CD4-positive, alpha-beta T cell treated with Interleukin-10 for 1 hour (primary cell): ENCODE measurements at regions not wholly inside any gene's neighbourhood (a gene's known extent, or its start where the extent isn't known, plus 50 kb on each side); places are given as distances from the start of the nearest gene placed in this dataset.
"Not testable (repeated sequence)": the region's sequence is repeated elsewhere in the genome, so short reads cannot be mapped to it uniquely, and the experiment has no call there.

Experiments used
- DNase-seq: peaks from one replicate; pipeline ENCODE4 v3.0.0-alpha.2; 2020

DNA sequence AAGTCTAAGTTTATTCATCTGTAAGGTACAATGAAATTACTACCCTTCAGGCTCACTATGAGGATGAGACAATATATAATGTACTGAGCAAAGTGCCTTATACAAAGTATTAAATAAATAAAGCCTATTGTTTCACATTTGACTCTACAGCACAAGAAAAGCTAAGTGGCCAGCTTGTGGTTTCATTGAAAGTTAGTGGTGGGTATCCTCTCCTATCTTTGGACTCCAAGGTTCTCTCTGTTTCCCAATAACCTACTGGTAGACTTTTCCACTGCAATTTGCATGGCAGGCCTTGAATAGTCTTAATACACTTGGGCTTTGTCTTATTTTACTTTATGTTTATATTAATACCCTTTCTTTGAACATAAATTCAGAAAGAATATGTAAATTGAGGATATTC lies 262.7 kb downstream of the DEPDC1B start:
- no peak for DNase-seq

DNA sequence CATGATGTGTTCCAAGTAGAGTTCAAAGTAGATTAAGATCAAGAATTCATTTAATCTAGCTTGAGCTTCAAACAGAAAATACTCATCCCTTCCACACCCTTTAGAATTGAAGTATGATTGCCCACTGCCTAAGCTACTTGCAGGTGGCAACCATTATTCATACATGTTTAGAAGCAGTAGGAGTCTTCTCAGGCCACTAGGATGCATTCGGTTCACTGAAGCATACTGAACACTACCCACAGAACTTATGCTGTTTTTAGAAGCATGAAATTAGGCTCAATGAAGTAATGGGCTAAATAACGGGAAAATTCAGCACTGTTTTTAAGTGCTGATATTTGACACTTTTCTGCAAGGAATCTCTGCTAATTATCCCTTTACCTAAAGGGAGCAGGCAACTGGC lies 263.4 kb downstream of the DEPDC1B start:
- DNase-seq, result no peak

DNA sequence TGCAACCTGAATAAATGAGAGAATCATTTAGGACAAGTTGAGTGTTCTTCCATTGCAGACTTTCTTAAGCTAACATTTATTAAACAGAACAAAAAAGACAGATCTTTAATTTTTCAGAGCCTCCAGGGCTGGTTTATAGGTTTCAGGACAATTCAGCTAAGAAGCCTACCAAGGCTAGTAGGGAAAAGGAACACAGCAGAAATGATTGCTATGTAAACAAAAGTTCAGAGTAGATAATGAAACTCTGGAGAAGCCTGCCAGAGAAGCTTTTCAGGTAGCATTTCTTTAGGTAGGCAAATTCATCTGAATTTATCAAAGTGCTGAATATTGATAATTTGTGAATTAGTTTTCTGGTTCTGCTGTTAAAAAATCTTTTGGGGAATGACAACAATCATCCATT lies 264.2 kb downstream of the DEPDC1B start:
- DNase-seq, result no peak

- not testable (repeated sequence) for DNase-seq
Measured at GRCh38 chr5:60426189-60426588, 273.8 kb downstream of the DEPDC1B start.

DNA sequence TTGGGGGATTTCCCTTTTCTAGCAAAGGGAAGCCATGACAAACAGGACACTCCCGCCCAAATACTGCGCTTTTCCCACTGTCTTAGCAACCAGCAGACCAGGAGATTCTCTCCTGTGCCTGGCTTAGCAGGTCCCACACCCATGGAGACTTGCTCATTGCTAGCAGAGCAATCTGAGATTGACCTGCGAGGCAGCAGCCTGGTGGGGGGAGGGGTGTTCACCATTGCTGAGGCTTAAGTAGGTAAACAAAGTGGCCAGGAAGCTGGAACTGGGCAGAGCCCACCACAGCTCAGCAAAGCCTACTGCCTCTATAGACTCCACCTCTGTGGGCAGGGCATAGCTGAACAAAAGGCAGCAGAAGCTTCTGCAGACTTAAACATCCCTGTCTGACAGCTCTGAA lies 279.2 kb downstream of the DEPDC1B start:
- DNase-seq, result not testable (repeated sequence)

- no peak for DNase-seq
Measured at GRCh38 chr5:60417500-60418181, 282.3 kb downstream of the DEPDC1B start.

- DNase-seq, result no peak
Measured at GRCh38 chr5:60415443-60415842, 284.5 kb downstream of the DEPDC1B start.

DNA sequence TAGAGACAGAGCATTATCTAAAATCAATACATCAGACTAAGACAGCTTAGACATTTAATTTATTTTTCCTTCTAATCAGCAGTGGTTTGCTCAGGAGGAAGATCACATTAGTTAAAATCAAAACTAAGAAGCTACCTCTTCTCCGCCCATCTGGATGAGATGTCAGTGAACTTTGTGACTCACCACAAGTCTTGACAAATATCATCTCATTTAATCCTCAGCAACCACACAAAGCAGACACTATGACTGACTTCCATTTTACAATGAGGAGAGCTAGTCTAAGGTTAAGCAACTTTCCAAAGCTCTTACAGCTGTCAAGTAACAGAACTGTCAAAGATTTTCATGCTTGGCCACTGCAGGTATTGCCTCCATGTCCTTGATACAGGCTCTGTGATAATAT lies 289.5 kb downstream of the DEPDC1B start:
- no peak for DNase-seq

GRCh38 chr5:60404171-60404570 lies 295.8 kb downstream of the DEPDC1B start:
- no peak for DNase-seq

GRCh38 chr5:60403343-60404006 lies 296.5 kb downstream of the DEPDC1B start:
- no peak for DNase-seq

- DNase-seq, result no peak
Measured at GRCh38 chr5:60402161-60402785, 297.7 kb downstream of the DEPDC1B start.

DNA sequence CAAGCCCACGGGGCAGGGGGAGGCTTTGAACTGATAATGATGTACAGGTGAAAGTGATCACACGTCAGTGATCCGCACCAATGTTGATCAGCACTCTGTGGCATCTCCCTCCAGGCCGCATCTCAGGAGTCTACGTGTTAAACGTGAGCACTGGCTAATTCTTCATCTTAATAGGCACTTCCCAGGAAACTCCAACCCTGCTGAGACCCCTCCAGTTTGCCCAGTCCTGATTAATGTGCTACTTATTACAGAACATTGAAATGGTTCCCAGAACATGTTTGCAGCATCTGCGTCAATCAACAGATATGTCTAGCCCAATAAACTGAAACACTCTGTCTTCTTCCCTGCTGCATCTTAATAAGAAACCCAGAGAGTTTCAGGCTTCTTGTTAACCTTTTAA lies 298.4 kb downstream of the DEPDC1B start:
- DNase-seq, result no peak

DNA sequence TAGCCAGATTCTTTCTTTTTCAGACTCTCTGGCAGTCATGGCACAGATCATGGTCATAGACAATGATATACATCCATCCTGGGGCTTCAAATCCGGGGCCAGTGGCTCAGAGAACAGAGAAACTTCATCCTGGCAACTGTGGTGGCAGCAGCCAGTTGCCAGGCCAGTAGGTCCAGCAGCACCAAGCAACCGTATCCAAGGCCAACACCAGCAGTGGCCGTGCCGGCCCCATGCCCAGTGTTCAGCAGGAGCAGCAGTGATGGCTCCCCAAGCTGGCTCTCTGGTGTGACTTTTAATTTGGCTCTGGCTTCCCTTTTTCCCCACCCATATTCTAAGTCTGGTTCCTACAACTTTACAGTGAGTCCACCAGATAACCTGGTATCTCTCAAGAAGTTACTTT lies 300.5 kb downstream of the DEPDC1B start:
- no peak for DNase-seq

DNA sequence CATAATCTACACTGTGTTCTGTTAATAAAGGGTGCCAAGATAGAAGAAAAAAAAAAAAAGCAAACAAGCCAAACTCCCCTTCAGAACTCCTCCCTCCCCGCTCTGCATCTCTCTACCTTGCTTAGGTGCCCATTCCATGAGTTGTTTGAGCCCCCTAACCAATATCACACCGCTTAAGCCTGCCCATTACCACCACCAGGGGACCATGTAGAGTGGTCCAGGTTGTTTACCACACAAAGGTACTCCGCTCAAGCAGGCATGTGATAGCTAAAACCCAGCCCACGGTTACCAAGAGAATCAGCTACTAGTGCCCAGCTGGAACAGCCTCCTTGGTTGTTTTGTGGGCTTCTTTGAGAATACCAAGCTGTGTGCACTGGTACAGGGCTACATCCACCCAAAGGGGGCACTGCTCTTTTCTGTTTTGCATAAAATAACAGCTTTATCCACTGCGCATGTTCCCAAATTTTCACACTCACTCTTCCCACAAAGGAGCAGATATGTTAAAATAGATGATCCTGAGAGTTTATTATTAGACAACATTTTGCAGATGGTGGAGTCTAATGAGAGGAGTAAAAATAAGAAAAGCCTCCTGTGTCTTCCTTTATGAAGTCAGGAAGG lies 304.1 kb downstream of the DEPDC1B start:
- DNase-seq, result no peak

GRCh38 chr5:60387051-60387440 lies 312.9 kb downstream of the DEPDC1B start:
- no peak for DNase-seq

DNA sequence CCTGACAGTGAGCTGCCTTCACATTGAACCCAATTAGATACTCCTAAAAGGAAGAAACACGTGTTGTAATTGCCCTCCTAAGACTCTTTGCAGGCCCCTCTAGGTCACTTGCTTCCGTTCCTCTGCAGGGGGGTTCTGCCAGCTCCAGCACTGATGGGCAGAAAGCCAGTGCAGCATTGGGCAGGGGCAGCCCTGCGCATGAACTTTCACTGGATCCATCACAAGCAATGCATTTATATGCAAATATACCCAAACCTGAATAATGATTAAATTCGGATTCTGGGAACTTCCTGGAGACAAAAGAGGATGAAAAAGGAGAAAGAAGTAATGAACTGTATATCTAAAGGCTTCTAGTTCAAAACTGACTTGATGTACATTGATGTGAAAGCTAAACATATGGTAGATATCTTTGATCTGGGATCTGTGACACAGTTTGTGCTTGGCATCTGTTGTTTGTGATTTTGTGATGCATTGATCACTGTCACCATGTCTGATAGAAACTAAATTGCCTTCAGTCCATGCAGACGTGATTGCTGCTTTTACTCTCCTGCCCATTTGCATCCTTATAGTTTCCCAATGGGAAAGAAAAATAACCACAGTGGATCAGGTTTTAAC lies 313.4 kb downstream of the DEPDC1B start:
- DNase-seq, result no peak

GRCh38 chr5:60382716-60383115 lies 317.2 kb downstream of the DEPDC1B start:
- no peak for DNase-seq

DNA sequence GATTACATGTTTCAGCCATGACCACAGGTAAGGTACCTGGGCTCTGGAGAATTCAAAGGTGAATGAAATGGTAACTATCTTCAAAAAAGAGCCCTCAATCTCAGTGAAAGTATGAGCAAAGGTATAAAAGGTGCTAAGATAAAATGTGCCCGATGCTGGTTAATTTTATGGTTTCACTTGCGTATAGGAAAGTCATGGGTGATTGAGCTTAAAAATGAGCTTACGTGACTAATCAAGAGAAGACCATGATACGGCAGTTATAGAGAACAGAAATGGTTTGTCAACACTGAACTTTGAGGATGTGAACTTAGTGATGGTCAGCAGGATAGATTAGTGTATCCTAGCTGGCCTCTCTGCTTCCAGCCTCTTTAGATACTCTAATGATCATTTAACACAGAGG lies 320.1 kb downstream of the DEPDC1B start:
- no peak for DNase-seq

GRCh38 chr5:60377826-60378225 lies 322.1 kb downstream of the DEPDC1B start:
- no peak for DNase-seq

DNA sequence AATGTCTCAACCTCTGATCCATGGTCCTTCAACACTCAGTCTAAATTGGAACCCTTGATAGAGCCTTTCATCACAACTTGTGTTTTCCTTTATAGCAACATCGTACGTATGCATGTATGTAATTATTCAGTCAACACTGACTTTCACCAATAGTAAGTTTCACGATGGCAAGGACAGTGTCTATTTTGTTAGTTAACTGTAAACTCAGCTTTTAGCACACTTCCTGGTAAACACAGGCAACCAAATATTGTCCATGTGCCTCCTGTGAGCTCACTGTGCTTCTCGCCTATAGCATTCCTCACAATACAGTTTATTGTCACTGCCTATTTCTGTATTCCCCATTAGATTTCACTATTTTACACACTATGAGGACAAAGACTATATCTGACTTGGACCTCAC lies 323.1 kb downstream of the DEPDC1B start:
- DNase-seq, result no peak

DNA sequence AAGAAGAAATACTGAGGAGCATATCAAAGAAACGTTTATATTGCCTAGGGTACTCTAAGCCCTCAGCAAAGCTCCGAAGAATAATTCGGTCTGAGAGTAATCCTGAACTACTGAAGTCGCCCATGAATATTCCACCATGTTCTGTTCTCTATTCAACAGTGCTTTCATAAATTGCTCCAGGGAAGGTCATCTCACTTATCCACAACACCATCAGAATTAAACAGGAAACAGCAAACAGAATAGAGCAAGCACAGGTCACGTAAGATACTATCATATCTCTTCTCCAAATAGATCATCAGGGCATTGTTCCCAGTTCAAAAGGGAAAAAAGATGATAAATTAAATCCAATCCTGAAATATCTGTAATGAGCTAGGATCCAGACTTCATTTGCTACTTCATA lies 325.6 kb downstream of the DEPDC1B start:
- no peak for DNase-seq

GRCh38 chr5:60372786-60373185 lies 327.2 kb downstream of the DEPDC1B start:
- DNase-seq, result no peak

- no peak for DNase-seq
Measured at GRCh38 chr5:60371065-60371464, 328.9 kb downstream of the DEPDC1B start.

DNA sequence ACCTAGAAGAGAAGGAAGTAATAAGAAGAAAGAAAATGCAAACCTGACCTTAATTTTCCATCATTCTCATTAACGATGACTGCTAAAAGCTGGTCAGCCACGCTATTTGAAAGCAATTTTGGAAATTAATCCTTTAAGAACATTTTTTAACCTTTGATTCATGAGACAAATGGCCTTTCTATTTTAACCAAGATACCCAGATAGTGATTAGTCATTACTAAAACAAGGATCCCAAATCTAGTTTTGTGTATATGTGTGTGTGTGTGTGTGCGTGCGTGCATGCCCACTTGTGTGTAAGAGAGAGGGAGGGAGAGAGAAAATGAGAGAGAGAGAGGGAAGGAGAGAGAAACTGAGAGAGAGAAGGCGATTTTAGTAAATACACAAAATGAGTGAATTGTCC lies 329.5 kb downstream of the DEPDC1B start:
- DNase-seq, result no peak
